Testis (tissue), 2 donors: ENCODE measurements at regions not wholly inside any gene's neighbourhood (a gene's known extent, or its start where the extent isn't known, plus 50 kb on each side); places are given as distances from the start of the nearest gene placed in this dataset.
A peak's percentile ranks its signal among the peaks of the same experiment; 100 is the strongest.

ENCODE experiments used
- DNase-seq: peaks from one replicate; pipeline ENCODE4 v3.0.0-alpha.2; 2019
- H3K27ac ChIP-seq, 2 donors: fragments of 200-600 bp; sonication (generic); one replicate each; pipeline ENCODE4 v1.5.1; 2019
- H3K27me3 ChIP-seq: fragments of 200-600 bp; sonication (generic); one replicate; pipeline ENCODE4 v1.5.1; 2019
- H3K36me3 ChIP-seq: fragments of 200-600 bp; sonication (generic); one replicate; pipeline ENCODE4 v1.5.1; 2017; ENCODE audit warnings: low read depth; ENCODE audit errors: missing control alignments
- H3K4me1 ChIP-seq: fragments of 200-600 bp; sonication (generic); one replicate; pipeline ENCODE4 v1.5.1; 2019
- H3K4me3 ChIP-seq, 2 donors: fragments of 200-600 bp; sonication (generic); one replicate each; pipeline ENCODE4 v1.5.1; 2017 to 2019
- H3K9me3 ChIP-seq: fragments of 200-600 bp; sonication (generic); one replicate; pipeline ENCODE4 v1.5.1; 2017
- CTCF ChIP-seq, 3 experiments: fragments of 450-650 bp in 2 of 3; fragments of 200-600 bp in 1 of 3; sonication (generic) in 1 of 3; IDR thresholded peaks; one replicate each; pipeline ENCODE4 v1.5.1; 2016 to 2019; ENCODE audit warnings: antibody characterized with exemption in 3 of 3, mild to moderate bottlenecking in 2 of 3, moderate library complexity in 1 of 3
- POLR2A ChIP-seq: fragments of 450-650 bp; IDR thresholded peaks from one replicate; pipeline ENCODE4 v1.6.1; 2017; ENCODE audit warnings: antibody characterized with exemption, mild to moderate bottlenecking, moderate library complexity
- WGBS, 2 donors: methylation state at CpG; one replicate each; pipeline ENCODE4 v1.1.5; 2018; 5-methylcytosine and 5-hydroxymethylcytosine counted together
- intact Hi-C: fragments of 100-400 bp; cut with DNase I; formaldehyde crosslinking; loops from one replicate; pipeline ENCODE4 v1.15.1; 2023; ENCODE audit warnings: low total_unique reads

- no peak for TF ChIP-seq POLR2A
- TF ChIP-seq CTCF (IDR thresholded peaks at IDR 0.05): no peak
- Histone ChIP-seq H3K36me3 (no peaks in the 10 kb centered on the region), H3K9me3 (no peaks in the 10 kb centered on the region), H3K27me3 (no peaks in the 10 kb centered on the region), H3K27ac (no peak overlapping the region), H3K4me1 (no peaks in the 10 kb centered on the region), H3K4me3 (no peak overlapping the region)
- intact Hi-C loops: no loop called here
- WGBS, 2 donors: 22 to 38% methylated on average over 2 of the region's 2 CpGs
- no peak for DNase-seq
Measured at GRCh38 chr10:106338486-106338885, 826.0 kb downstream of the SORCS1 start.

GRCh38 chr10:106336874-106337273 lies 827.6 kb downstream of the SORCS1 start:
- no peaks in the 10 kb centered on the region for H3K27me3 ChIP-seq
- TF ChIP-seq CTCF (IDR thresholded peaks at IDR 0.05): no peak
- TF ChIP-seq POLR2A: no peak

GRCh38 chr10:106327747-106328146 lies 836.8 kb downstream of the SORCS1 start:
- 78 to 89% methylated on average over 3 of the region's 3 CpGs for WGBS, 2 donors
- Histone ChIP-seq H3K4me3 (no peak overlapping the region), H3K4me1 (no peaks in the 10 kb centered on the region), H3K36me3 (no peaks in the 10 kb centered on the region), H3K27me3 (no peaks in the 10 kb centered on the region), H3K9me3 (no peaks in the 10 kb centered on the region), H3K27ac (no peak overlapping the region)
- no peak for TF ChIP-seq CTCF (IDR thresholded peaks at IDR 0.05)
- TF ChIP-seq POLR2A: no peak
- DNase-seq: no peak
- intact Hi-C loops: no loop called here

More at GRCh38 chr10:106336874-106337273, 827.6 kb downstream of the SORCS1 start:
- intact Hi-C loops: no loop called here
- 79% methylated on average over 5 of the region's 5 CpGs for whole genome bisulfite sequencing, 2 donors
- Histone ChIP-seq H3K4me1 (no peaks in the 10 kb centered on the region), H3K4me3 (peak overlapping the region in 1 of 2 donors; percentile 26), H3K36me3 (no peaks in the 10 kb centered on the region), H3K27ac (no peak overlapping the region), H3K9me3 (no peaks in the 10 kb centered on the region)
- no peak for DNase-seq

- Histone ChIP-seq H3K27me3 (no peaks in the 10 kb centered on the region), H3K4me3 (no peak overlapping the region), H3K27ac (no peak overlapping the region), H3K4me1 (no peaks in the 10 kb centered on the region), H3K36me3 (no peaks in the 10 kb centered on the region), H3K9me3 (no peaks in the 10 kb centered on the region)
- DNase-seq: no peak
- WGBS, 2 donors: 90 to 91% methylated on average over 2 to 3 of the region's 3 CpGs
- intact Hi-C loops: no loop called here
- TF ChIP-seq POLR2A (no peak), CTCF (IDR thresholded peaks at IDR 0.05) (no peak)
Measured at GRCh38 chr10:106320876-106321275, 843.6 kb downstream of the SORCS1 start.

GRCh38 chr10:106320078-106320477 lies 844.4 kb downstream of the SORCS1 start:
- Histone ChIP-seq H3K9me3 (no peaks in the 10 kb centered on the region), H3K4me3 (no peak overlapping the region), H3K27me3 (no peaks in the 10 kb centered on the region), H3K36me3 (no peaks in the 10 kb centered on the region), H3K4me1 (no peaks in the 10 kb centered on the region), H3K27ac (no peak overlapping the region)
- 90 to 94% methylated on average over 5 of the region's 5 CpGs for WGBS, 2 donors
- no peak for DNase-seq
- intact Hi-C loops: no loop called here
- TF ChIP-seq CTCF (IDR thresholded peaks at IDR 0.05) (no peak), POLR2A (no peak)
